ENCODE measurements at regions not wholly inside any gene's neighbourhood (a gene's known extent, or its start where the extent isn't known, plus 50 kb on each side); places are given as distances from the start of the nearest gene placed in this dataset.

- TF ChIP-seq POLR2AphosphoS5 (IDR thresholded peaks at IDR 0.05; ENCODE audit: low read depth) (no peak), CTCF (IDR thresholded peaks at IDR 0.05; ENCODE audit: insufficient read depth, low read length) (no peak)
Measured at GRCh38 chr7:85316489-85316888, 129.6 kb upstream of the SEMA3D start.

Measured in HL-60 (cell line).